Fibroblast of the aortic adventitia (primary cell): ENCODE measurements at regions not wholly inside any gene's neighbourhood (a gene's known extent, or its start where the extent isn't known, plus 50 kb on each side); places are given as distances from the start of the nearest gene placed in this dataset.

Source experiments
- DNase-seq: peaks from one replicate; pipeline ENCODE4 v3.0.0-alpha.2; 2010; ENCODE audit warnings: low read depth
- H3K4me3 ChIP-seq: 2 replicates; pipeline ENCODE4 v1.5.1; 2011; ENCODE audit warnings: low read depth, mild to moderate bottlenecking, control low read depth, low read length, moderate library complexity
- CTCF ChIP-seq: IDR thresholded peaks from 2 replicates; pipeline ENCODE4 v1.5.1; 2011; ENCODE audit warnings: mild to moderate bottlenecking, low read length, control low read depth, inconsistent platforms; ENCODE audit not compliant: insufficient read depth

GRCh38 chr14:22487941-22488340, 101.1 kb downstream of the DAD1 start:
- TF ChIP-seq CTCF: no peak
- no peak overlapping the region for H3K4me3 ChIP-seq
- DNase-seq: no peak

- no peak for DNase-seq
- no peak for TF ChIP-seq CTCF
- no peak overlapping the region for H3K4me3 ChIP-seq
Measured at GRCh38 chr14:22487401-22487800, 101.6 kb downstream of the DAD1 start.

- no peak for TF ChIP-seq CTCF
- DNase-seq: no peak
- H3K4me3 ChIP-seq: no peak overlapping the region
Measured at GRCh38 chr14:22486675-22487074, 102.3 kb downstream of the DAD1 start.

- no peak for DNase-seq
- TF ChIP-seq CTCF: no peak
- H3K4me3 ChIP-seq: no peak overlapping the region
Measured at GRCh38 chr14:22485649-22486048, 103.4 kb downstream of the DAD1 start.

DNA sequence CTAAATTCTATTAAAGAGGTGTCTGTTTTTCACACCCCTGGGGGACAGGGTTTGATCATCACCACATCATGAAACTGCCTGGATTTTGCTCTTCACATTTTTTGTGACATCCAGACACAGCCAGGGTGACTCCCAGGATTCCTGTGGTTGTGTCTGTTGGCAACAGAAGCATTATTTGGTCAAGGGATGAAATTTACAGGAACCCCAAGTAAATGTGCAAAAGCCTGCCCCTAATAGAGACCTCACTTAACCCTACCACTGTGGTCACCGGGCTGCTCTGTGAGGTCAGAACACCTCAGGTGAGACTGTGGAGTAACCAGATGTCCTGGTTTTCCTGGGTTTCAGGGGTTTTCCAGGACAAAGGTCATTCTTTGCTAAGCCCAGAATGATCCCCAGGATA, 103.8 kb downstream of the DAD1 start:
- no peak overlapping the region for H3K4me3 ChIP-seq
- peak; percentile 40 for DNase-seq
- no peak for TF ChIP-seq CTCF

DNA sequence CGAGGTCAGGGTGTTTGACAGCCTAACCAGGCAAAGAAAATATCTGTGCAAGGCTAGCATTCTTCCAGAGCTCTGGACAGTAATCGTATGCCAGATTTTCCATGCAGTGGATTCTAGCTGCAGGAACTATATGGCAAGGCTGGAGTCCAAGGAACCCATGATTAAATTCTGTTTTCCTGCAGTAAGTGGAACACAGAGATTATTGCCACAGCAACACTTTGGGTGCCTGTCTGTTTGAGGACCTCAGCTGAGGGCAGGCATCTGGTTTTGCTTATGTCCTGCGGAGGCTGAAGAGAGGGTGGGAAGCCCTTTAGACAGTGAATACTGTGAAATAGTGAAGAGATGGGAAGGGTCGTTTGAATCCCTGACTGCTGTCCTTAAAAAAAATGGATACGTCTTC, 104.4 kb downstream of the DAD1 start:
- TF ChIP-seq CTCF: peak; percentile 21
- peak; percentile 86 for DNase-seq
- H3K4me3 ChIP-seq: no peak overlapping the region

- DNase-seq: peak; percentile 14
- no peak overlapping the region for H3K4me3 ChIP-seq
- no peak for TF ChIP-seq CTCF
Measured at GRCh38 chr14:22483863-22484593, 105.0 kb downstream of the DAD1 start.
